ENCODE measurements at regions not wholly inside any gene's neighbourhood (a gene's known extent, or its start where the extent isn't known, plus 50 kb on each side); places are given as distances from the start of the nearest gene placed in this dataset.

- TF ChIP-seq CTCF (IDR thresholded peaks at IDR 0.05) (no peak), POLR2A (IDR thresholded peaks at IDR 0.05) (no peak)
Measured at GRCh38 chr13:86681223-86681622, 882.0 kb upstream of the SLITRK6 start.
